Fibroblast of villous mesenchyme (primary cell): ENCODE measurements at regions not wholly inside any gene's neighbourhood (a gene's known extent, or its start where the extent isn't known, plus 50 kb on each side); places are given as distances from the start of the nearest gene placed in this dataset.

Experiments used
- DNase-seq: peaks from one replicate; pipeline ENCODE4 v3.0.0-alpha.2; 2010; ENCODE audit warnings: low read depth
- H3K4me3 ChIP-seq: 2 replicates; pipeline ENCODE4 v1.5.1; 2011; ENCODE audit warnings: low read depth, mild to moderate bottlenecking, low read length
- TF ChIP-seq, protein P1 (sequence below): IDR thresholded peaks from 2 replicates; pipeline ENCODE4 v1.5.1; 2012; ENCODE audit warnings: low read depth, mild to moderate bottlenecking, low read length; ENCODE audit not compliant: insufficient read depth

DNA sequence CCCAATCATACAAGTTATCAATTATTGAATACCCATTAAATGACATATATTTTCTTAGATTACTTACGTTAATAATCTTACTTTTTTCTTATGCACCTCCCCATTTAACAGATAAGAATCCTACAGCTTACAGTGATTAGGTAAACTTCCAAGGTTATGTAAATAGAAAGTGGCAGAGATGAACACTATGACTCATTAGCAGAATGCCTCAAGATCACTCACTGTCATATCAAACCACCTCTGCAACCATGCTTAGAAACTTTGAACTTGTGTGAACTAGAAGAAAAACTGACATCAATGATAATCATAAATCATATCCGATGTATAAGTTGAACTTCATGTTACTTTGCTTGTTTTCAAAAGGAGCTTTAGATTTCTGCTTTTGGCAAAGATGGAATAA is 911.6 kb upstream of the ARPP21 start:
- H3K4me3 ChIP-seq = no peak overlapping the region
- no peak for DNase-seq
- TF ChIP-seq, protein P1, sequence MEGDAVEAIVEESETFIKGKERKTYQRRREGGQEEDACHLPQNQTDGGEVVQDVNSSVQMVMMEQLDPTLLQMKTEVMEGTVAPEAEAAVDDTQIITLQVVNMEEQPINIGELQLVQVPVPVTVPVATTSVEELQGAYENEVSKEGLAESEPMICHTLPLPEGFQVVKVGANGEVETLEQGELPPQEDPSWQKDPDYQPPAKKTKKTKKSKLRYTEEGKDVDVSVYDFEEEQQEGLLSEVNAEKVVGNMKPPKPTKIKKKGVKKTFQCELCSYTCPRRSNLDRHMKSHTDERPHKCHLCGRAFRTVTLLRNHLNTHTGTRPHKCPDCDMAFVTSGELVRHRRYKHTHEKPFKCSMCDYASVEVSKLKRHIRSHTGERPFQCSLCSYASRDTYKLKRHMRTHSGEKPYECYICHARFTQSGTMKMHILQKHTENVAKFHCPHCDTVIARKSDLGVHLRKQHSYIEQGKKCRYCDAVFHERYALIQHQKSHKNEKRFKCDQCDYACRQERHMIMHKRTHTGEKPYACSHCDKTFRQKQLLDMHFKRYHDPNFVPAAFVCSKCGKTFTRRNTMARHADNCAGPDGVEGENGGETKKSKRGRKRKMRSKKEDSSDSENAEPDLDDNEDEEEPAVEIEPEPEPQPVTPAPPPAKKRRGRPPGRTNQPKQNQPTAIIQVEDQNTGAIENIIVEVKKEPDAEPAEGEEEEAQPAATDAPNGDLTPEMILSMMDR = no peak

DNA sequence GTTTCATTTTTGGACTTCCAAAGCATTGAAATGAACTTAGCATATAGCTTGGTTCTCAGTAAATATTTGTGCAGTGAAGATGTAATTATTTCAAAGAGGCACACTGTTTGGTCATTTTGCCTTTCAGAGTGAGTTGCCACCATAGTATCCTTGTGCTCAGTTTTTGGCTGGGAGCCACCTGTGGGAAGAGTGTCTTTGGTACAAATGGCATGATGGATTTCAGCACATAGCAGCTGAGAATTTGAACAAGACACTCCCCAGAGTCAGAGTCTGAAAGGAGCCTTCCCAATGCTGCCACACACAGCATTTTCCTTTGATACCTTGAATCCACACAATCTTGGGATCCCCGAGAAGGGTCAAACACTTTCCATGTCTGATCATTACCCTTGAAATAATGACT is 897.2 kb upstream of the ARPP21 start:
- TF ChIP-seq, protein P1 = no peak
- DNase-seq = no peak
- H3K4me3 ChIP-seq = no peak overlapping the region

DNA sequence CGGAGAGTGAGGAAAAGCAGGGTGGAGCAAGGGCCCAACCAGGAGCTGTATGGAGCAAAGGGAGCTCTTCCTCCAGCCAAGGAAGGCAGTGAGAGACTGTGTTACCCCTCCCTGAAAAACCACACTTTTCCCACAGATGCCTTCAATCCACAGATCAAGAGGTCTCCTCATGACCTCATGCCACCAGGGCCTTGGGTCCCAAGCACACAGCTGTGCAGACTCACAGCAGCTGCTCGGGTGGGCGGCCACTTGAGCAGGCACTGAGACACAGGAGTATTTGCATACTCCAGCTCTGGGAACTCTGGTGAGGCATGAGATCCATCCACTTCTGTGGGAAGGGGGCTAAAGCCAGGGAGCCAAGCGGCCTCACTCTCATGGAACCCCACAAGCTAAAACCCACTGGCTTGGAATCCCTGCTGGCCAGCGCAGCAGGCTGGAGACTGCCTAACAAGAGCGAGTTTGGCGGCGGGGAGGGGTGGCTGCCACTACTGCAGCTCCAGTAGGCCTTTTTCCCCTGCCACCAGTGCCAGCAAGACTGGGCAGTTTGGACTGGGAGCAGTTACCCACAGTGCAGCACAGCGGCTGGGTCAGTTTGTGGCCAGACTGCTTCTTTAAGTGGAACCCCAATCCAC is 880.6 kb upstream of the ARPP21 start:
- TF ChIP-seq, protein P1 = no peak
- no peak overlapping the region for H3K4me3 ChIP-seq
- no peak for DNase-seq

DNA sequence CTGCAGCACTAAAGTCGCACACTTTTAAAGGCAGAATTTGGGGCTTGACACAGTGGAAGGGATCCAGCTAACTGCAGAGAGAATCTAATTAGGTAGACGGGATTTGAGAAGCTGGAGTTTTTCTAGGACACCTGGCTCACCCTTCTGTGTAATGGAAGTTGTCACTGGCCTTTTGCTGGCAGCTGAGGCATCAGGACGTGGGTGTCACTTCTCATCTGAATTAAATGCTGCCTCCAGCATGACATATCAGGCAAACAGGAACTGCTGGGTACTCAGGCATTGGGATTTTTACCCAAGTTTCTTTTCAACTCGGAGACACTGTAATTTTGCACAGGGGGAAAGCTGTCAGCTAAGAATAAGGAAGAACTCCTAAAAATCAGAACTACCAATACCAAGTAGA is 861.9 kb upstream of the ARPP21 start:
- H3K4me3 ChIP-seq = no peak overlapping the region
- TF ChIP-seq, protein P1 = no peak
- DNase-seq = no peak

DNA sequence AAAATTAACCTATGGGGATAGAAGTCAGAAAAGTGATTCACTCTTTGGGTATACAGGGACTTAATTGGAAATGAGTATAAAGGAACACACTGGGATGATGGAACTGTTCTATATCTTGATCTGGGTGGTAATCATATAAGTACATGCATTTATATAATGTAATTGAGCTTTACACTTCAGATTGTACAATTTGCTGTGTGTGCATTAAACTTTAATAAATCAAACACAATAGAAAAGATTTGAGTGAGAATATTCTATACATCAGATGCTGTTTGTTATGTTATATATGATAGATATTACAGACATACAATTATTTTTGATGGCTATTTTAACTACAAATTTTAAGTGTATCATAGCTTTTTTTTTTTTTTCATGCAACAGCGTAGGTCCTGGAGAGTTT is 860.2 kb upstream of the ARPP21 start:
- TF ChIP-seq, protein P1 = no peak
- DNase-seq = no peak

DNA sequence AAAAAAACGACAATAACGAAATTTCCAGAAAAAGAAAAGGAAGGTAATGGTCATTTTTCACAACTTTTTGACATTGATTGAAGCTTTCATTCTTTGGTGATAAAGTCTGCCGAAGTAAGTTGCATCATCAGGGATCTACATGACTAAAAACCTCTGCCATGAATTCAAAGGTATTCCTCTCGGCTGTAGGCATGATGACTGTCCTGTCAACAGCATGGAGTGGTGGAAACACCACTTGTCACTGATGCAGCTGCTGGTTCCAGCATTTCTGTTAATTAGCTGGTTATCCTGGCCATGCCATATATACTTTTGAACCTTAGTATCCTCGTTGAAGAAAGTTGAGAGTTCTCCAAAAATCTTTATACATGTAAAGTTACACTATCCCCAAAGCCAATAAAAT is 859.0 kb upstream of the ARPP21 start:
- DNase-seq = no peak
- TF ChIP-seq, protein P1 = no peak

More for the DNA sequence above, 860.2 kb upstream of the ARPP21 start:
- no peak overlapping the region for H3K4me3 ChIP-seq

DNA sequence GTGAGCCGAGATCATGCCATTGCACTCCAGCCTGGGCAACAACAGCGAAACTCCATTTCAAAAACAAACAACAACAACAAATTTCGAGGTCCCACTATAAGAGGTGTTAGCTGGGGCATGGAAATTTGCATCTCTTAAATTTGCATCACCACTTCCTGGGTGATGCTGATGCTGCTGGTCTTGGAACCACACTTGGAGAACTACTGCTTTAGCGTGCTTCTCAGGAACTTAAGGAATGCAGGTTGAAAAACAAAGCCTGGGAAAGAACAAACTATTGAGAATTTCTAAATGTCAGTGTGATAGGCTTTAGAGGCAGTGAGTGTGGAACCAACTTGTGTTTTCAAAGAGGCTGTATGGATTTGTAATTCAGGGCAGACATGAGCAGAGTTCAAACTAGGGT is 858.4 kb upstream of the ARPP21 start:
- TF ChIP-seq, protein P1 = no peak
- no peak for DNase-seq
- no peak overlapping the region for H3K4me3 ChIP-seq

More for the DNA sequence above, 859.0 kb upstream of the ARPP21 start:
- no peak overlapping the region for H3K4me3 ChIP-seq
